KMS-11 (cell line): ENCODE measurements at regions not wholly inside any gene's neighbourhood (a gene's known extent, or its start where the extent isn't known, plus 50 kb on each side); places are given as distances from the start of the nearest gene placed in this dataset.

Experiments
- H2AFZ ChIP-seq: fragments of 200-600 bp; sonication (generic); 2 replicates; pipeline ENCODE4 v1.6.1; 2016; ENCODE audit warnings: antibody characterized with exemption, mixed run types, low read depth
- H3K27ac ChIP-seq: fragments of 200-600 bp; sonication (generic); 2 replicates; pipeline ENCODE4 v1.6.1; 2016; ENCODE audit warnings: mild to moderate bottlenecking, mixed run types
- H3K27me3 ChIP-seq: fragments of 200-600 bp; sonication (generic); 2 replicates; pipeline ENCODE4 v1.6.1; 2017; ENCODE audit warnings: mild to moderate bottlenecking, low read depth, mixed run types, moderate library complexity; ENCODE audit not compliant: insufficient read depth
- H3K36me3 ChIP-seq: fragments of 200-600 bp; sonication (generic); 2 replicates; pipeline ENCODE4 v1.6.1; 2017; ENCODE audit warnings: mild to moderate bottlenecking, mixed run types; ENCODE audit not compliant: insufficient read depth
- H3K4me1 ChIP-seq: fragments of 200-600 bp; sonication (generic); 2 replicates; pipeline ENCODE4 v1.6.1; 2016; ENCODE audit warnings: mild to moderate bottlenecking, low read depth, mixed run types; ENCODE audit not compliant: poor library complexity, severe bottlenecking
- H3K4me2 ChIP-seq: fragments of 200-600 bp; sonication (generic); 2 replicates; pipeline ENCODE4 v1.7.0; 2016; ENCODE audit warnings: mild to moderate bottlenecking, mixed run types
- H3K4me3 ChIP-seq: fragments of 200-600 bp; sonication (generic); IDR thresholded peaks from 2 replicates; pipeline ENCODE4 v1.6.1; 2017; ENCODE audit warnings: low read depth, low read length, mixed read lengths; ENCODE audit not compliant: insufficient read depth
- H3K79me2 ChIP-seq: fragments of 200-600 bp; sonication (generic); 2 replicates; pipeline ENCODE4 v1.6.1; 2016; ENCODE audit warnings: low read depth, mixed run types; ENCODE audit not compliant: insufficient read depth
- H3K9ac ChIP-seq: fragments of 200-600 bp; sonication (generic); 2 replicates; pipeline ENCODE4 v1.6.1; 2016; ENCODE audit warnings: mild to moderate bottlenecking, mixed run types
- H4K20me1 ChIP-seq: fragments of 200-600 bp; sonication (generic); 2 replicates; pipeline ENCODE4 v1.6.1; 2016; ENCODE audit warnings: mild to moderate bottlenecking, mixed run types; ENCODE audit not compliant: insufficient read depth
- TF ChIP-seq, protein P1 (sequence below): fragments of 200-600 bp; sonication (generic); conservative IDR thresholded peaks from 2 replicates; pipeline ENCODE4 v1.6.1; 2017; ENCODE audit warnings: low read depth, mild to moderate bottlenecking, antibody characterized with exemption, low read length, moderate library complexity, mixed read lengths

DNA sequence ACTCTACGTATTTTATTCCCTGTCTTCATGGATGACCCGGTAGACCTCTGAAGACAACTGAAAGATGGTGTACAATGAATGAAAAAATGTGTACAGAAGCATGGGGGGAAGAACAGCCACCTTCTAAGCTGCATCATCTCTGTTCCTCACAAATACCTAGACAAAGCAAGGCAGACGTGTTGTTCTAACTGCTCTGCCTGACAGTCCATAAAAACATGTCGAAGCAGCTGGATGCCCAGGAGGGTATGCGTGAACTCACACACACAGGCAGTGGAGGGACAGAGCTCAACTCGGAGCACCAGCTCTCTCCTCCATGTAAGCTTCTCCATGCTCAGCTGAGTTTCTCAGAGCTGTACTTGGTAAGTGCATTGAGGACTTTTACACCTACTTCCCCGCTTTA, 327.4 kb downstream of the CTTN start:
- Histone ChIP-seq H3K79me2 (no peaks in the 10 kb centered on the region), H4K20me1 (no peaks in the 10 kb centered on the region), H3K9ac (no peak overlapping the region), H3K27me3 (no peaks in the 10 kb centered on the region), H3K4me3 (no peak overlapping the region), H3K27ac (no peak overlapping the region), H3K4me1 (no peaks in the 10 kb centered on the region), H2AFZ (no peak overlapping the region), H3K4me2 (no peak overlapping the region), H3K36me3 (no peaks in the 10 kb centered on the region)
- TF ChIP-seq, protein P1, sequence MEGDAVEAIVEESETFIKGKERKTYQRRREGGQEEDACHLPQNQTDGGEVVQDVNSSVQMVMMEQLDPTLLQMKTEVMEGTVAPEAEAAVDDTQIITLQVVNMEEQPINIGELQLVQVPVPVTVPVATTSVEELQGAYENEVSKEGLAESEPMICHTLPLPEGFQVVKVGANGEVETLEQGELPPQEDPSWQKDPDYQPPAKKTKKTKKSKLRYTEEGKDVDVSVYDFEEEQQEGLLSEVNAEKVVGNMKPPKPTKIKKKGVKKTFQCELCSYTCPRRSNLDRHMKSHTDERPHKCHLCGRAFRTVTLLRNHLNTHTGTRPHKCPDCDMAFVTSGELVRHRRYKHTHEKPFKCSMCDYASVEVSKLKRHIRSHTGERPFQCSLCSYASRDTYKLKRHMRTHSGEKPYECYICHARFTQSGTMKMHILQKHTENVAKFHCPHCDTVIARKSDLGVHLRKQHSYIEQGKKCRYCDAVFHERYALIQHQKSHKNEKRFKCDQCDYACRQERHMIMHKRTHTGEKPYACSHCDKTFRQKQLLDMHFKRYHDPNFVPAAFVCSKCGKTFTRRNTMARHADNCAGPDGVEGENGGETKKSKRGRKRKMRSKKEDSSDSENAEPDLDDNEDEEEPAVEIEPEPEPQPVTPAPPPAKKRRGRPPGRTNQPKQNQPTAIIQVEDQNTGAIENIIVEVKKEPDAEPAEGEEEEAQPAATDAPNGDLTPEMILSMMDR, result no peak

DNA sequence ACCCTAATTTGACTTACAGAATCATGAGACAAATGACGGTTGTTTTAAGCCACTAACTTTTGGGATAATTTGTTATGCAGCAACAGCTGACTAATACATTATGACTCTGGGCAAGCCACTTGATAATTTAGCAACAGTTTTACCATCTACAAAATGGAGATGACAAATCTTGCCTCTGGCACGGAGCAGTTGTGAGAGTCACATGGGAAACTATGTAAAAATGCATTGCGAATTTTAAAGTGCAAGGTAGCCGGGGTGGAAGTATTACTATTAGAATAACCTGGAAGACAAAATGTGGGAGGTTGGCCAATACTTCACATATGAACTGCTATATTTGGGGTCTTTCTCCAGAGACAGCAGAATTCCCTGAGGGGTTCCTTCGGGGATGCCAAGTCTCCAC, 328.7 kb downstream of the CTTN start:
- Histone ChIP-seq H3K9ac (no peak overlapping the region), H3K4me1 (no peaks in the 10 kb centered on the region), H3K27ac (no peak overlapping the region), H4K20me1 (no peaks in the 10 kb centered on the region), H3K79me2 (no peaks in the 10 kb centered on the region), H3K4me3 (no peak overlapping the region), H2AFZ (no peak overlapping the region), H3K27me3 (no peaks in the 10 kb centered on the region), H3K36me3 (no peaks in the 10 kb centered on the region), H3K4me2 (no peak overlapping the region)
- TF ChIP-seq, protein P1, result no peak

DNA sequence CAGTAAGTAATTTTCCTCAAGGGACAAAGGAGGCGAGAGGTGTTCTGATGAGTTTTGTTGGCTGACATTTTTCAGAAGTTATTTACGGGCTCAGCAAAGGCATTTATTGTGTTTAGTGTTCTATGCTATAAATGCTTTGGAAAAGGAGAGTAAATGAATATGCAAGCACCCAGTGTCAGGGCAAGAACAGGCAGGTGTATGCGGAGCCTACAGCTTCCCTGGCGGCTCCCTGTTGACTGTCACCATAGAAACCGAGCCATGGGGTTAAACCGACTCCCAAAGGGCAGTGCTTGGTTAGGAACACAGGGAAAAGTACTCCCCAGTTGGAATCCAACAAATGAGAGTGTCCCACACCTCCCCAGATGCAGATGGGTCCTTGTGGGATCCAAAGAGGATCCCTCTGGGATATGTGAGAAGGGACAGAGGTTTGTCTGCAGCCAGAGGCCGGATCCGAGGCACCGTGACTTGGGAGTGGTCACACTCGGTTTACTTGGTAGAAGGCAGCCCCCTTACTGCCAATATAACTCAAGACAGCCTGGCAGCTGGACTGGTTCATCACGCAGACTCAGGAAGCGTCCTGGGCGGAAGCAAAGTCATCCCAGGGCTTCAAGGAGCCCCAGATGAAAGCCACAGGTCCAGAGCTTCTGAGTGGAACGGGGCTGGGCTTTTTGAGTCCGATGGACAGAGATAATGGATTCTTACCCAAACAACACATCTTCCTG, 329.7 kb downstream of the CTTN start:
- Histone ChIP-seq H3K79me2 (no peaks in the 10 kb centered on the region), H3K4me3 (no peak overlapping the region), H3K9ac (no peak overlapping the region), H4K20me1 (no peaks in the 10 kb centered on the region), H3K36me3 (no peaks in the 10 kb centered on the region), H3K4me1 (no peaks in the 10 kb centered on the region), H3K4me2 (no peak overlapping the region), H3K27me3 (no peaks in the 10 kb centered on the region), H3K27ac (no peak overlapping the region), H2AFZ (no peak overlapping the region)
- TF ChIP-seq, protein P1, result no peak

DNA sequence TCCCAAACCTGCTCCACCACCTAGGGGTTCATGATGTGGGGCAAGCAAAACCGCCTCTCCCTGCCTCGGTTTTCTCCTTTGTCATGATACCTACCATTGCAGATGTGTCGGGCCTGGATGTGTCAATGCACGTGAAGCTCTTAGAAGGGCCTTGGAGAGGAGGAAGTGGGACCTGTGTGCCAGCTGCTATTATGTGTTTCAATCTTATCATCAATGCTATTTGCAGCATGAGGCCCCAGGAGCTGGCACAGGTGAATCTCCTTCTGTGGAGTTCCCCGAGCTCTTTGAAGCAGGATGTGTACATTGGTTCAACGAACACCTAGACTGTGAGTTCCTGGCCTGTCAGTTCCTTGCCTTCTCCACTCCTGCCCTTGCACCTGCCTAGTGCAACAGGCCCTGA, 331.6 kb downstream of the CTTN start:
- Histone ChIP-seq H3K36me3 (no peaks in the 10 kb centered on the region), H3K79me2 (no peaks in the 10 kb centered on the region), H3K4me1 (no peaks in the 10 kb centered on the region), H3K9ac (no peak overlapping the region), H3K27ac (no peak overlapping the region), H4K20me1 (no peaks in the 10 kb centered on the region), H2AFZ (no peak overlapping the region), H3K4me3 (no peak overlapping the region), H3K27me3 (no peaks in the 10 kb centered on the region), H3K4me2 (no peak overlapping the region)
- TF ChIP-seq, protein P1, result no peak
